NCI-H1436 treated with DMSO at 0.1 percent for 48 hours (cell line): ENCODE measurements at regions not wholly inside any gene's neighbourhood (a gene's known extent, or its start where the extent isn't known, plus 50 kb on each side); places are given as distances from the start of the nearest gene placed in this dataset.
"Not testable (repeated sequence)": the region's sequence is repeated elsewhere in the genome, so short reads cannot be mapped to it uniquely, and the experiment has no call there.

Source experiments
- DNase-seq: peaks from one replicate; lab custom pipeline; 2025; lab: John Stamatoyannopoulos, UW

- DNase-seq: no peak
These were observed 116.7 kb downstream of the SOX4 start for GRCh38 chr6:21710216-21710615.

GRCh38 chr6:21710908-21711627, 117.5 kb downstream of the SOX4 start:
- no peak for DNase-seq

GRCh38 chr6:21712213-21712612, 118.7 kb downstream of the SOX4 start:
- DNase-seq: no peak

- DNase-seq: no peak
These were observed 119.9 kb downstream of the SOX4 start for GRCh38 chr6:21713481-21713880.

- DNase-seq: no peak
These were observed 121.6 kb downstream of the SOX4 start for GRCh38 chr6:21715180-21715579.

- DNase-seq: no peak
These were observed 129.0 kb downstream of the SOX4 start for GRCh38 chr6:21722510-21722909.

- DNase-seq: no peak
These were observed 133.1 kb downstream of the SOX4 start for GRCh38 chr6:21726676-21727075.

GRCh38 chr6:21728141-21728540, 134.6 kb downstream of the SOX4 start:
- DNase-seq: no peak

GRCh38 chr6:21729431-21729830, 135.9 kb downstream of the SOX4 start:
- DNase-seq: no peak

GRCh38 chr6:21730533-21730932, 137.0 kb downstream of the SOX4 start:
- no peak for DNase-seq

- no peak for DNase-seq
These were observed 138.0 kb downstream of the SOX4 start for GRCh38 chr6:21731411-21732031.

GRCh38 chr6:21732032-21732730, 138.6 kb downstream of the SOX4 start:
- DNase-seq: not testable (repeated sequence)

GRCh38 chr6:21732731-21733130, 139.2 kb downstream of the SOX4 start:
- no peak for DNase-seq

GRCh38 chr6:21733311-21733710, 139.8 kb downstream of the SOX4 start:
- no peak for DNase-seq

- no peak for DNase-seq
These were observed 140.7 kb downstream of the SOX4 start for GRCh38 chr6:21734204-21734603.

GRCh38 chr6:21738180-21739094, 144.9 kb downstream of the SOX4 start:
- DNase-seq: no peak

- DNase-seq: no peak
These were observed 145.7 kb downstream of the SOX4 start for GRCh38 chr6:21739241-21739640.

GRCh38 chr6:21739838-21740237, 146.3 kb downstream of the SOX4 start:
- no peak for DNase-seq

GRCh38 chr6:21740376-21741124, 147.0 kb downstream of the SOX4 start:
- DNase-seq: no peak

GRCh38 chr6:21741221-21742109, 147.9 kb downstream of the SOX4 start:
- DNase-seq: no peak
